H1 (cell line): ENCODE measurements at regions not wholly inside any gene's neighbourhood (a gene's known extent, or its start where the extent isn't known, plus 50 kb on each side); places are given as distances from the start of the nearest gene placed in this dataset.

Experiments
- CTCF ChIA-PET: fragments of 300-600 bp; sonication (Branson Sonifier 250); formaldehyde crosslinking; loops from one replicate; lab custom pipeline; 2021; ENCODE audit not compliant: partially characterized antibody; lab: Charles Lee
- POLR2A ChIA-PET: fragments of 300-600 bp; sonication (Branson Sonifier 250); formaldehyde crosslinking; loops from one replicate; lab custom pipeline; 2021; ENCODE audit warnings: inconsistent platforms; ENCODE audit not compliant: partially characterized antibody; lab: Charles Lee
- DNase-seq, 2 experiments: peaks; one replicate each; pipeline versions ENCODE4 v3.0.0 to v3.0.0-alpha.2; 2010 to 2022; ENCODE audit warnings: low spot score in 2 of 2, low read depth in 1 of 2, mixed read lengths in 1 of 2
- FAIRE-seq: peaks from 2 replicates; lab custom pipeline; 2011; peaks lifted over from hg19 to GRCh38; lab: Jason Lieb, UNC
- H2AFZ ChIP-seq: 2 replicates; pipeline ENCODE4 v1.8.1; 2012; ENCODE audit warnings: low read length, inconsistent platforms
- H2AK5ac ChIP-seq: 2 replicates; pipeline ENCODE4 v1.6.1; 2013; ENCODE audit warnings: low read depth, low read length
- H2BK120ac ChIP-seq: replicated peaks from 2 replicates; pipeline ENCODE3; 2013; ENCODE audit warnings: low read depth, low read length, inconsistent platforms
- H2BK12ac ChIP-seq: 2 replicates; pipeline ENCODE4 v1.6.1; 2013; ENCODE audit warnings: low read depth, low read length
- H2BK15ac ChIP-seq: 2 replicates; pipeline ENCODE4 v1.6.1; 2013; ENCODE audit warnings: low read length
- H2BK20ac ChIP-seq: 2 replicates; pipeline ENCODE4 v1.6.1; 2013; ENCODE audit warnings: low read length
- H2BK5ac ChIP-seq: 2 replicates; pipeline ENCODE4 v1.6.1; 2013; ENCODE audit warnings: low read depth, low read length
- H3K14ac ChIP-seq: 2 replicates; pipeline ENCODE4 v1.6.1; 2013; ENCODE audit warnings: inconsistent platforms; ENCODE audit not compliant: insufficient read length
- H3K18ac ChIP-seq: 2 replicates; pipeline ENCODE4 v1.6.1; 2013; ENCODE audit warnings: low read length; ENCODE audit errors: extremely low read depth
- H3K23ac ChIP-seq: 2 replicates; pipeline ENCODE4 v1.6.1; 2013; ENCODE audit warnings: inconsistent platforms; ENCODE audit not compliant: insufficient read length
- H3K23me2 ChIP-seq: 2 replicates; pipeline ENCODE4 v1.6.1; 2013; ENCODE audit warnings: low read depth, low read length
- H3K27ac ChIP-seq: 2 replicates; pipeline ENCODE4 v1.6.1; 2011; ENCODE audit warnings: low read depth, low read length, inconsistent platforms
- H3K27me3 ChIP-seq, 4 experiments: replicated peaks in 1 of 4; 1 replicate in 1 of 4; 2 replicates in 3 of 4; pipeline versions ENCODE4 v1.6.1 to v1.8.1; 2011 to 2013; ENCODE audit warnings: low read length in 3 of 4, mild to moderate bottlenecking in 3 of 4, inconsistent platforms in 2 of 4, mixed read lengths in 2 of 4, moderate library complexity in 1 of 4; ENCODE audit not compliant: control insufficient read depth in 3 of 4, insufficient read depth in 3 of 4; ENCODE audit errors: extremely low read depth in 1 of 4
- H3K36me3 ChIP-seq, 4 experiments: 2 replicates each; pipeline versions ENCODE4 v1.6.1 to v1.8.1; 2011 to 2013; ENCODE audit warnings: mild to moderate bottlenecking in 4 of 4, low read length in 3 of 4, moderate library complexity in 2 of 4, control low read depth in 1 of 4, inconsistent platforms in 1 of 4; ENCODE audit not compliant: insufficient read depth in 4 of 4, control insufficient read depth in 2 of 4
- H3K4ac ChIP-seq: replicated peaks from 2 replicates; pipeline ENCODE3; 2013; ENCODE audit warnings: low read length, low read depth, mixed read lengths, inconsistent platforms; ENCODE audit not compliant: insufficient read length
- H3K4me1 ChIP-seq, 4 experiments: replicated peaks in 1 of 4; 1 replicate in 1 of 4; 2 replicates in 3 of 4; pipeline versions ENCODE4 v1.6.1 to v1.8.1; 2011 to 2013; ENCODE audit warnings: low read length in 3 of 4, inconsistent platforms in 2 of 4, mixed read lengths in 1 of 4; ENCODE audit not compliant: insufficient read depth in 4 of 4, control insufficient read depth in 3 of 4
- H3K4me2 ChIP-seq, 2 experiments: 2 replicates each; pipeline versions ENCODE4 v1.6.1 to v1.8.1; 2011 to 2013; ENCODE audit warnings: low read depth in 2 of 2, low read length in 2 of 2, control low read depth in 1 of 2, inconsistent platforms in 1 of 2, mild to moderate bottlenecking in 1 of 2; ENCODE audit not compliant: insufficient read depth in 1 of 2
- H3K4me3 ChIP-seq, 4 experiments: fragments of 200-600, 300-600 bp in 1 of 4; sonication (generic), shearing (Covaris generic), sonication (Bioruptor Twin) in 1 of 4; 2 replicates each; pipeline versions ENCODE4 v1.5.1 to v1.8.1; 2011 to 2016; ENCODE audit warnings: low read length in 4 of 4, low read depth in 3 of 4, control low read depth in 2 of 4, inconsistent platforms in 2 of 4, mild to moderate bottlenecking in 2 of 4, mixed read lengths in 1 of 4, moderate library complexity in 1 of 4; ENCODE audit not compliant: insufficient read depth in 2 of 4; ENCODE audit errors: extremely low read depth in 1 of 4
- H3K56ac ChIP-seq: replicated peaks from 2 replicates; pipeline ENCODE3; 2013; ENCODE audit warnings: low read depth, mild to moderate bottlenecking, mixed read lengths, low read length, inconsistent platforms; ENCODE audit not compliant: insufficient read length
- H3K79me1 ChIP-seq: 2 replicates; pipeline ENCODE4 v1.6.1; 2013; ENCODE audit warnings: low read depth, low read length, control low read depth
- H3K79me2 ChIP-seq, 2 experiments: 2 replicates each; pipeline versions ENCODE4 v1.6.1 to v1.8.1; 2012 to 2013; ENCODE audit warnings: low read length in 2 of 2, mild to moderate bottlenecking in 2 of 2, inconsistent platforms in 1 of 2; ENCODE audit not compliant: insufficient read depth in 2 of 2, control insufficient read depth in 1 of 2
- H3K9ac ChIP-seq, 4 experiments: replicated peaks in 1 of 4; 1 replicate in 1 of 4; 2 replicates in 3 of 4; pipeline versions ENCODE4 v1.6.1 to v1.8.1; 2011 to 2013; ENCODE audit warnings: low read depth in 3 of 4, low read length in 3 of 4, control low read depth in 2 of 4, mild to moderate bottlenecking in 2 of 4, moderate library complexity in 2 of 4, inconsistent platforms in 1 of 4; ENCODE audit errors: extremely low read depth in 1 of 4
- H3K9me3 ChIP-seq, 2 experiments: 2 replicates each; pipeline versions ENCODE4 v1.6.1 to v1.8.1; 2012 to 2013; ENCODE audit warnings: mild to moderate bottlenecking in 2 of 2, moderate library complexity in 2 of 2, control low read depth in 1 of 2, inconsistent platforms in 1 of 2, low read depth in 1 of 2, low read length in 1 of 2, mixed read lengths in 1 of 2; ENCODE audit not compliant: insufficient read depth in 2 of 2
- H4K20me1 ChIP-seq, 2 experiments: replicated peaks in 1 of 2; 2 replicates each; pipeline versions ENCODE3 to v1.8.1; 2011 to 2013; ENCODE audit warnings: inconsistent platforms in 2 of 2, low read length in 2 of 2, mild to moderate bottlenecking in 1 of 2; ENCODE audit not compliant: insufficient read depth in 2 of 2, control insufficient read depth in 1 of 2
- H4K5ac ChIP-seq: 2 replicates; pipeline ENCODE4 v1.6.1; 2013; ENCODE audit warnings: low read length, low read depth, mixed read lengths, inconsistent platforms; ENCODE audit not compliant: insufficient read length
- H4K8ac ChIP-seq: 2 replicates; pipeline ENCODE4 v1.8.0; 2013; ENCODE audit warnings: mild to moderate bottlenecking, moderate library complexity, low read length, inconsistent platforms; ENCODE audit not compliant: insufficient read depth; ENCODE audit errors: extremely low read depth
- H4K91ac ChIP-seq: replicated peaks from 2 replicates; pipeline ENCODE3; 2013; ENCODE audit warnings: low read length, mixed read lengths, inconsistent platforms; ENCODE audit not compliant: insufficient read length
- BACH1 ChIP-seq: IDR thresholded peaks from 2 replicates; pipeline ENCODE4 v1.6.1; 2012; ENCODE audit warnings: low read length, improper control_type of control experiment
- CBX8 ChIP-seq: fragments of 300-800, 300-1000 bp; sonication (generic); IDR thresholded peaks from 2 replicates; pipeline ENCODE4 v1.7.1; 2016; ENCODE audit warnings: low read depth, low read length, borderline replicate concordance
- CEBPB ChIP-seq: IDR thresholded peaks from 2 replicates; pipeline ENCODE4 v1.6.1; 2012; ENCODE audit warnings: low read depth, low read length
- CREB1 ChIP-seq: IDR thresholded peaks from 2 replicates; pipeline ENCODE4 v1.6.1; 2012; ENCODE audit warnings: inconsistent platforms
- CTBP2 ChIP-seq: IDR thresholded peaks from 2 replicates; pipeline ENCODE4 v1.7.0; 2011; ENCODE audit warnings: borderline replicate concordance, mild to moderate bottlenecking, moderate library complexity, mixed read lengths, low read length; ENCODE audit not compliant: insufficient read depth, insufficient read length
- EP300 ChIP-seq, 2 experiments: IDR thresholded peaks; 1 replicate in 1 of 2; 2 replicates in 1 of 2; pipeline ENCODE4 v1.6.1; 2011 to 2012; ENCODE audit warnings: low read depth in 2 of 2, low read length in 2 of 2, mild to moderate bottlenecking in 2 of 2, borderline replicate concordance in 1 of 2, inconsistent platforms in 1 of 2, moderate library complexity in 1 of 2
- GTF2F1 ChIP-seq: IDR thresholded peaks from 2 replicates; pipeline ENCODE4 v1.6.1; 2012; ENCODE audit warnings: low read depth, low read length, improper control_type of control experiment, borderline replicate concordance
- MAFK ChIP-seq: IDR thresholded peaks from 2 replicates; pipeline ENCODE4 v1.6.1; 2012; ENCODE audit warnings: low read depth, mild to moderate bottlenecking, improper control_type of control experiment, low read length
- RBBP5 ChIP-seq: IDR thresholded peaks from 2 replicates; pipeline ENCODE4 v1.7.1; 2012; ENCODE audit warnings: low read depth, mild to moderate bottlenecking, inconsistent platforms, low read length, moderate library complexity, borderline replicate concordance
- SRF ChIP-seq: IDR thresholded peaks from 2 replicates; pipeline ENCODE4 v1.6.1; 2011; ENCODE audit warnings: mild to moderate bottlenecking, low read depth, low read length, moderate library complexity
- USF2 ChIP-seq: IDR thresholded peaks from 2 replicates; pipeline ENCODE4 v1.6.1; 2011; ENCODE audit warnings: low read length, improper control_type of control experiment
- YY1 ChIP-seq: IDR thresholded peaks from 2 replicates; pipeline ENCODE4 v1.6.1; 2011; ENCODE audit warnings: low read depth, mild to moderate bottlenecking, low read length
- ZNF274 ChIP-seq: IDR thresholded peaks from 2 replicates; pipeline ENCODE4 v1.7.0; 2012; ENCODE audit warnings: low read length, borderline replicate concordance; ENCODE audit errors: extremely low read depth
- WGBS, 2 experiments: shearing (Covaris generic) in 1 of 2; methylation state at CpG; one replicate each; pipeline versions ENCODE4 v1.1.6 to v1.1.7; 2013 to 2015; ENCODE audit warnings: low lambda C conversion rate in 2 of 2, mixed read lengths in 2 of 2, inconsistent platforms in 1 of 2, low coverage in 1 of 2, missing lambda C conversion rate in 1 of 2; ENCODE audit not compliant: insufficient replicate concordance in 2 of 2, insufficient coverage in 1 of 2, insufficient read length in 1 of 2; ENCODE audit errors: extremely low coverage in 1 of 2, missing lambda C conversion rate in 1 of 2; 5-methylcytosine and 5-hydroxymethylcytosine counted together
- TF ChIP-seq, protein P1 (sequence below): IDR thresholded peaks from 2 replicates; pipeline ENCODE4 v1.6.1; 2012; ENCODE audit warnings: inconsistent platforms

DNA sequence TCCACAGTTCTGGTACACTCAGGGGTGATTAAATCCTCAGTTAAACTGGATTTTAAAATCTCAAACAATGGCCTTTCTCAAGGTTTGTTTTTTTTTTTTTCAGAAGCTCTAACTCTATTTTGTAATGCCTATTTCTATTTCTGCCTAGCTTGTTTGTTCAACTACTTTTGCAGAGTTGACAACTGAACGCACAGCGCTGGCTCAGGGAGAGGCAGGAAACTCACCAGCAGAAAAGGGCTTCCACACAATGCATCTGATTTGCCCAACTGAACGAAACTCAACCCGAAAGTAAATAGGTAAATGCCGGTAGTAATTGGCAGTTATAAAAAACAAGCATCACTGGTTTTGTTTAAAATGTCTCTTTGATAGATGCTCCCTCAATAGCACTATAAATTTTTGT is 52.7 kb upstream of the CNEP1R1 start:
- WGBS, 2 experiments: 89% methylated on average over 5 of the region's 5 CpGs; no CpG with 5 or more reads in 1 of the 2 experiments
- H4K8ac ChIP-seq: no peak overlapping the region
- no peak overlapping the region for H3K4me3 ChIP-seq
- no peak overlapping the region for H4K5ac ChIP-seq
- no peak overlapping the region for H3K4me2 ChIP-seq
- no peak overlapping the region for H3K14ac ChIP-seq
- H3K27ac ChIP-seq: no peak overlapping the region
- H3K4me1 ChIP-seq: no peaks in the 10 kb centered on the region
- H3K18ac ChIP-seq: no peak overlapping the region
- H3K9me3 ChIP-seq: no peaks in the 10 kb centered on the region
- no peak overlapping the region for H3K56ac ChIP-seq
- H3K9ac ChIP-seq: no peak overlapping the region
- H3K79me2 ChIP-seq: no peaks in the 10 kb centered on the region
- no peak overlapping the region for H2BK120ac ChIP-seq
- no peak overlapping the region for H2BK12ac ChIP-seq
- no peak overlapping the region for H4K91ac ChIP-seq
- no peak overlapping the region for H2BK15ac ChIP-seq
- no peaks in the 10 kb centered on the region for H3K23me2 ChIP-seq
- no peak overlapping the region for H2AK5ac ChIP-seq
- H3K4ac ChIP-seq: no peak overlapping the region
- H2BK5ac ChIP-seq: no peak overlapping the region
- H2BK20ac ChIP-seq: no peak overlapping the region
- no peaks in the 10 kb centered on the region for H3K36me3 ChIP-seq
- no peak overlapping the region for H3K23ac ChIP-seq
- H4K20me1 ChIP-seq: no peaks in the 10 kb centered on the region
- DNase-seq: no peak
- FAIRE-seq: no peak
- no peak overlapping the region for H2AFZ ChIP-seq
- no peaks in the 10 kb centered on the region for H3K79me1 ChIP-seq
- no peaks in the 10 kb centered on the region for H3K27me3 ChIP-seq
- ChIA-PET POLR2A (no interaction called here), CTCF (interaction anchor here (2.8 kb wide), 1 partner anchor 15 kb away, joined by 13 read pairs; no protein-coding TSS in a partner anchor)
- TF ChIP-seq SRF: no peak
- no peak for TF ChIP-seq CBX8
- no peak for TF ChIP-seq CREB1
- no peak for TF ChIP-seq EP300 (IDR thresholded peaks at IDR 0.05; ENCODE audit: borderline replicate concordance in 1 of 2, low read depth in 2 of 2, low read length in 2 of 2)
- TF ChIP-seq USF2: no peak
- TF ChIP-seq CTBP2: no peak
- no peak for TF ChIP-seq BACH1
- TF ChIP-seq ZNF274: no peak
- TF ChIP-seq, protein P1, sequence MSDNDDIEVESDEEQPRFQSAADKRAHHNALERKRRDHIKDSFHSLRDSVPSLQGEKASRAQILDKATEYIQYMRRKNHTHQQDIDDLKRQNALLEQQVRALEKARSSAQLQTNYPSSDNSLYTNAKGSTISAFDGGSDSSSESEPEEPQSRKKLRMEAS: no peak
- TF ChIP-seq CEBPB: no peak
- no peak for TF ChIP-seq RBBP5
- TF ChIP-seq YY1: no peak
- no peak for TF ChIP-seq GTF2F1
- TF ChIP-seq MAFK: no peak
